Right atrium auricular region (tissue), 2 donors: ENCODE measurements at regions not wholly inside any gene's neighbourhood (a gene's known extent, or its start where the extent isn't known, plus 50 kb on each side); places are given as distances from the start of the nearest gene placed in this dataset.

Experiments
- DNase-seq: peaks from one replicate; pipeline ENCODE4 v3.0.0-alpha.2; 2019; ENCODE audit warnings: low spot score
- H3K27ac ChIP-seq, 2 donors: fragments of 200-600 bp; sonication (generic); 1 replicate in 1 of 2; 2 replicates in 1 of 2; pipeline ENCODE4 v1.5.1; 2016 to 2019
- H3K27me3 ChIP-seq, 2 donors: fragments of 200-600 bp; sonication (generic); one replicate each; pipeline versions ENCODE4 v1.5.1 to v1.6.0; 2017 to 2019
- H3K36me3 ChIP-seq: fragments of 200-600 bp; sonication (generic); one replicate; pipeline ENCODE4 v1.5.1; 2016
- H3K4me1 ChIP-seq, 2 donors: fragments of 200-600 bp; sonication (generic); one replicate each; pipeline versions ENCODE4 v1.5.1 to v1.6.0; 2017 to 2019
- H3K4me3 ChIP-seq, 2 donors: fragments of 200-600 bp; sonication (generic); 1 replicate in 1 of 2; 2 replicates in 1 of 2; pipeline ENCODE4 v1.5.1; 2017 to 2019; ENCODE audit warnings: mild to moderate bottlenecking in 1 of 2, moderate library complexity in 1 of 2
- H3K9me3 ChIP-seq, 2 donors: fragments of 200-600 bp; sonication (generic); one replicate each; pipeline ENCODE4 v1.5.1; 2019
- CTCF ChIP-seq, 2 donors: fragments of 200-600 bp; sonication (generic); IDR thresholded peaks; one replicate each; pipeline ENCODE4 v1.5.1; 2019; ENCODE audit warnings: antibody characterized with exemption in 2 of 2

GRCh38 chr2:118493213-118493612, 354.2 kb downstream of the EN1 start:
- H3K9me3 ChIP-seq, result peaks cover 0 to 8% of the 10 kb centered on the region in 2 donors
- no peak for TF ChIP-seq CTCF (IDR thresholded peaks at IDR 0.05)
- no peak overlapping the region for H3K4me3 ChIP-seq
- H3K36me3 ChIP-seq, result no peaks in the 10 kb centered on the region
- no peak overlapping the region for H3K27ac ChIP-seq
- no peaks in the 10 kb centered on the region for H3K4me1 ChIP-seq
- no peaks in the 10 kb centered on the region for H3K27me3 ChIP-seq
- DNase-seq, result no peak

GRCh38 chr2:118492335-118492734, 355.1 kb downstream of the EN1 start:
- H3K4me1 ChIP-seq, result no peaks in the 10 kb centered on the region
- no peak for DNase-seq
- no peak overlapping the region for H3K4me3 ChIP-seq
- H3K36me3 ChIP-seq, result no peaks in the 10 kb centered on the region
- peak in 1 of 2 donors; percentile 30 for TF ChIP-seq CTCF (IDR thresholded peaks at IDR 0.05)
- peaks cover 0 to 8% of the 10 kb centered on the region in 2 donors for H3K9me3 ChIP-seq
- H3K27ac ChIP-seq, result no peak overlapping the region
- H3K27me3 ChIP-seq, result no peaks in the 10 kb centered on the region

GRCh38 chr2:118490330-118490729, 357.1 kb downstream of the EN1 start:
- DNase-seq, result no peak
- H3K4me1 ChIP-seq, result no peaks in the 10 kb centered on the region
- H3K27ac ChIP-seq, result no peak overlapping the region
- no peaks in the 10 kb centered on the region for H3K27me3 ChIP-seq
- H3K36me3 ChIP-seq, result no peaks in the 10 kb centered on the region
- H3K4me3 ChIP-seq, result no peak overlapping the region
- no peak for TF ChIP-seq CTCF (IDR thresholded peaks at IDR 0.05)
- H3K9me3 ChIP-seq, result peaks cover 0 to 8% of the 10 kb centered on the region in 2 donors

GRCh38 chr2:118489712-118490299, 357.6 kb downstream of the EN1 start:
- Histone ChIP-seq H3K27me3 (no peaks in the 10 kb centered on the region), H3K9me3 (peaks cover 0 to 8% of the 10 kb centered on the region in 2 donors), H3K4me3 (no peak overlapping the region), H3K27ac (no peak overlapping the region), H3K36me3 (no peaks in the 10 kb centered on the region), H3K4me1 (no peaks in the 10 kb centered on the region)
- TF ChIP-seq CTCF (IDR thresholded peaks at IDR 0.05), result no peak
- no peak for DNase-seq

GRCh38 chr2:118481299-118481698, 366.1 kb downstream of the EN1 start:
- DNase-seq, result no peak
- Histone ChIP-seq H3K9me3 (no peaks in the 10 kb centered on the region), H3K36me3 (no peaks in the 10 kb centered on the region), H3K4me3 (no peak overlapping the region), H3K4me1 (no peaks in the 10 kb centered on the region), H3K27ac (no peak overlapping the region), H3K27me3 (no peaks in the 10 kb centered on the region)
- TF ChIP-seq CTCF (IDR thresholded peaks at IDR 0.05), result no peak

- Histone ChIP-seq H3K27ac (no peak overlapping the region), H3K4me1 (no peaks in the 10 kb centered on the region), H3K4me3 (no peak overlapping the region), H3K27me3 (no peaks in the 10 kb centered on the region), H3K9me3 (no peaks in the 10 kb centered on the region), H3K36me3 (no peaks in the 10 kb centered on the region)
- TF ChIP-seq CTCF (IDR thresholded peaks at IDR 0.05), result no peak
- DNase-seq, result no peak
These were observed 368.4 kb downstream of the EN1 start for GRCh38 chr2:118479020-118479419.
